Esophagus squamous epithelium (tissue), 5 donors: ENCODE measurements at regions not wholly inside any gene's neighbourhood (a gene's known extent, or its start where the extent isn't known, plus 50 kb on each side); places are given as distances from the start of the nearest gene placed in this dataset.

Source experiments
- DNase-seq: peaks from one replicate; lab custom pipeline; 2025; lab: John Stamatoyannopoulos, UW
- H3K27ac ChIP-seq, 4 donors: fragments of 200-600 bp; sonication (generic); one replicate each; pipeline ENCODE4 v1.5.1; 2016 to 2019; ENCODE audit warnings: mild to moderate bottlenecking in 1 of 4
- H3K27me3 ChIP-seq, 4 donors: fragments of 200-600 bp; sonication (generic); 1 replicate in 3 of 4; 2 replicates in 1 of 4; pipeline versions ENCODE4 v1.5.1 to v1.6.0; 2017 to 2021; ENCODE audit warnings: antibody characterized with exemption in 1 of 4
- H3K36me3 ChIP-seq, 3 donors: fragments of 200-600 bp; sonication (generic); one replicate each; pipeline ENCODE4 v1.5.1; 2016 to 2019
- H3K4me1 ChIP-seq, 3 donors: fragments of 200-600 bp; sonication (generic); one replicate each; pipeline ENCODE4 v1.5.1; 2017 to 2019
- H3K4me3 ChIP-seq, 4 donors: fragments of 200-600 bp; sonication (generic); 1 replicate in 3 of 4; 2 replicates in 1 of 4; pipeline ENCODE4 v1.5.1; 2016 to 2019; ENCODE audit warnings: mild to moderate bottlenecking in 2 of 4, moderate library complexity in 1 of 4
- H3K9me3 ChIP-seq, 3 donors: fragments of 200-600 bp; sonication (generic); one replicate each; pipeline ENCODE4 v1.5.1; 2016 to 2019
- CTCF ChIP-seq, 6 experiments: fragments of 450-650 bp in 4 of 6; fragments of 200-600 bp in 2 of 6; sonication (generic) in 2 of 6; IDR thresholded peaks; one replicate each; pipeline ENCODE4 v1.5.1; 2016 to 2019; ENCODE audit warnings: antibody characterized with exemption in 6 of 6, mild to moderate bottlenecking in 4 of 6, moderate library complexity in 4 of 6
- POLR2A ChIP-seq, 4 donors: fragments of 450-650 bp; IDR thresholded peaks; one replicate each; pipeline ENCODE4 v1.6.1; 2017; ENCODE audit warnings: antibody characterized with exemption in 4 of 4, mild to moderate bottlenecking in 4 of 4, moderate library complexity in 3 of 4
- WGBS, 2 donors: methylation state at CpG; one replicate each; pipeline ENCODE4 v1.1.5; 2018; 5-methylcytosine and 5-hydroxymethylcytosine counted together
- intact Hi-C: fragments of 100-400 bp; cut with DNase I; formaldehyde crosslinking; loops from one replicate; pipeline ENCODE4 v1.15.0; 2022
- donor health status: DM: yes; HTN: yes; CAD: no.

DNA sequence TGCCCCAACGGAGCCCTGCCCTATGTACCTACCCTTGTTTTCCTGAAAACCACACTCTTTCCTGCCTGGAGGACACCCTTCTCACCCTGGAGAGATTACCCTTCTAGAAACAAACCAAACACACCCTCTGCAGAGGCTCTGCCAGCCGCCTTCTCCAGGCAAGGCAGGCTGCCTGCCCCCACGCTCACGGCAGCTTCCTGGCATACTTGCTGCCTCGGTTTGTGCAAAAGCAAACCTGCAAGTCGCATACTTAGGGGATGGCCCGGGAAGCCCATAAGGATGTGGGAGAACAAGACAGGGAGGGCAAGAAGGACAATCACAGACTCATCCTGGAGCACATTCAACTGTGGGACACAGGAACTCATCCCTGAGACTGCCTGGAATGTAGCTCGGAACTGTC lies 154.0 kb upstream of the DIO3 start:
- no peaks in the 10 kb centered on the region for H3K9me3 ChIP-seq
- WGBS, 2 donors, result 86 to 92% methylated on average over 2 to 6 of the region's 8 CpGs
- no peak for DNase-seq
- no peaks in the 10 kb centered on the region for H3K36me3 ChIP-seq
- H3K27me3 ChIP-seq, result peaks cover 0 to 11% (median 0%) of the 10 kb centered on the region in 4 donors
- H3K4me1 ChIP-seq, result peaks cover 0 to 17% (median 5%) of the 10 kb centered on the region in 3 donors
- intact Hi-C loops, result no loop called here
- TF ChIP-seq POLR2A (IDR thresholded peaks at IDR 0.05), result no peak
- peak overlapping the region in 2 of 4 donors; percentile 62 to 73 for H3K27ac ChIP-seq
- H3K4me3 ChIP-seq, result no peak overlapping the region

GRCh38 chr14:101408077-101408831 lies 153.0 kb upstream of the DIO3 start:
- DNase-seq, result no peak
- 57 to 67% methylated on average over 9 to 14 of the region's 20 CpGs for WGBS, 2 donors

DNA sequence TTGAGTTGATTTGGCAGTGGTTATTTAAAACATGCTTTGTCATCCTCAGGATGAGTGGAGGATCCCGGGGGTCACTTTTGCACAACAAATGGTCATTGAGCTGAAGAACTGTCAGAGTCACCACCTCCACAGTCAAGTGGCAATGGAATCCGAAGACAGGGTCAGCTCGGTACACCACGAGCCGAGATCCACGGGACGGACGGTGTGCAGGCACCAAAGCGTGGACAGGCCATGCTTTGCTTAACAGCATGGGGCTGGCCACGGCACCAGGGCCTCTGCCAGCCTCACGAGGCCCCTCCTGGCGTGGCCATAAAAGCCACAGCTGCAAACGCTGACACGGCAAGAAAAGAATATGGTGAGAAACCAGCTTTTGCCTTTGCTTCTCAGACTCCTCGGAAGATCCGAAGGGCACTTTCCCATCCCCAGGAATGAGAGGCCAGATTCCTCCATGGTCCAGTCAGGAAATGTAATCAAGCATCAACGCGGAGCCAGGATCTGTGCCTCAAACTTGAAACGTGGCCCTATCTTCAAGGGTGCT lies 152.2 kb upstream of the DIO3 start:
- 82 to 87% methylated on average over 10 to 18 of the region's 19 CpGs for WGBS, 2 donors
- H3K4me3 ChIP-seq, result no peak overlapping the region
- H3K27ac ChIP-seq, result peak overlapping the region in 2 of 4 donors; percentile 50 to 73
- TF ChIP-seq POLR2A (IDR thresholded peaks at IDR 0.05) (no peak), CTCF (IDR thresholded peaks at IDR 0.05) (no peak)
- no peak for DNase-seq
- intact Hi-C loops, result no loop called here
- peaks cover 0 to 5% (median 0%) of the 10 kb centered on the region in 4 donors for H3K27me3 ChIP-seq
- peaks cover 0 to 17% (median 5%) of the 10 kb centered on the region in 3 donors for H3K4me1 ChIP-seq
- no peaks in the 10 kb centered on the region for H3K9me3 ChIP-seq
- H3K36me3 ChIP-seq, result no peaks in the 10 kb centered on the region

More at GRCh38 chr14:101408077-101408831, 153.0 kb upstream of the DIO3 start:
- Histone ChIP-seq H3K36me3 (no peaks in the 10 kb centered on the region), H3K4me3 (no peak overlapping the region), H3K27me3 (peaks cover 0 to 9% (median 0%) of the 10 kb centered on the region in 4 donors), H3K27ac (peak overlapping the region in 3 of 4 donors; percentile 25 to 73 (median 62)), H3K9me3 (no peaks in the 10 kb centered on the region), H3K4me1 (peaks cover 0 to 17% (median 5%) of the 10 kb centered on the region in 3 donors)
- TF ChIP-seq POLR2A (IDR thresholded peaks at IDR 0.05), result no peak
- no peak for TF ChIP-seq CTCF (IDR thresholded peaks at IDR 0.05)
- intact Hi-C loops, result no loop called here

GRCh38 chr14:101410126-101410525 lies 151.2 kb upstream of the DIO3 start:
- no peak for DNase-seq
- 47 to 61% methylated on average over 5 of the region's 5 CpGs for WGBS, 2 donors
- no peak for TF ChIP-seq POLR2A (IDR thresholded peaks at IDR 0.05)
- TF ChIP-seq CTCF (IDR thresholded peaks at IDR 0.05), result no peak
- peaks cover 0 to 13% (median 5%) of the 10 kb centered on the region in 3 donors for H3K4me1 ChIP-seq
- peaks cover 0 to 5% (median 2%) of the 10 kb centered on the region in 4 donors for H3K27me3 ChIP-seq
- no peaks in the 10 kb centered on the region for H3K36me3 ChIP-seq
- no peak overlapping the region for H3K4me3 ChIP-seq
- H3K27ac ChIP-seq, result no peak overlapping the region
- no peaks in the 10 kb centered on the region for H3K9me3 ChIP-seq
- intact Hi-C loops, result no loop called here

- Histone ChIP-seq H3K36me3 (no peaks in the 10 kb centered on the region), H3K4me3 (no peak overlapping the region), H3K9me3 (no peaks in the 10 kb centered on the region), H3K4me1 (peaks cover 0 to 12% (median 5%) of the 10 kb centered on the region in 3 donors), H3K27me3 (peaks cover 0 to 5% (median 2%) of the 10 kb centered on the region in 4 donors), H3K27ac (no peak overlapping the region)
- intact Hi-C loops, result no loop called here
- 92% methylated on average over 5 to 7 of the region's 9 CpGs for WGBS, 2 donors
- TF ChIP-seq POLR2A (IDR thresholded peaks at IDR 0.05) (no peak), CTCF (IDR thresholded peaks at IDR 0.05) (no peak)
- DNase-seq, result no peak
Observed at GRCh38 chr14:101411151-101411550, 150.1 kb upstream of the DIO3 start.
